HepG2 (cell line): ENCODE measurements at regions not wholly inside any gene's neighbourhood (a gene's known extent, or its start where the extent isn't known, plus 50 kb on each side); places are given as distances from the start of the nearest gene placed in this dataset.

Experiments
- ATAC-seq: fragments of 200-7000 bp; cut with Tn5 transposase; 3 replicates; pipeline ENCODE4 v1.9.1; 2020; ENCODE audit warnings: mild to moderate bottlenecking, moderate library complexity
- BruUV-seq: library from RNA; stranded (reverse); fragments of 400-500 nt; replicated peaks from 2 replicates; lab custom pipeline; 2021; lab: Mats Ljungman, UMichigan
- CTCF ChIA-PET: fragments of 300-600 bp; formaldehyde crosslinking; extraction: SDS; loops from one replicate; lab custom pipeline; 2021; ENCODE audit warnings: low total read pairs, inconsistent platforms, low intra/inter-chr PET ratio; lab: Yijun Ruan, JAX
- POLR2A ChIA-PET: fragments of 350-600 bp; sonication (Branson Sonifier 250); formaldehyde crosslinking; loops from one replicate; lab custom pipeline; 2020; ENCODE audit warnings: antibody characterized with exemption, inconsistent platforms; lab: Yijun Ruan, JAX
- DNase-seq: peaks from one replicate; pipeline ENCODE4 v3.0.0-alpha.2; 2015; ENCODE audit warnings: low spot score
- FAIRE-seq: peaks from 3 replicates; lab custom pipeline; 2011; peaks lifted over from hg19 to GRCh38; lab: Jason Lieb, UNC
- H2AFZ ChIP-seq: one replicate; pipeline ENCODE4 v1.6.1; 2011; ENCODE audit warnings: low read length, inconsistent platforms
- H3K27ac ChIP-seq: fragments of 300-600 bp; 3 replicates; pipeline ENCODE4 v1.8.0; 2011; ENCODE audit warnings: mixed run types, mild to moderate bottlenecking, mixed read lengths, low read length, inconsistent platforms; ENCODE audit not compliant: insufficient read depth; ENCODE audit errors: extremely low read length
- H3K27me3 ChIP-seq, 2 experiments: fragments of 200-600 bp in 1 of 2; 2 replicates in 1 of 2; 3 replicates in 1 of 2; pipeline versions ENCODE4 v1.6.0 to v1.8.0; 2011; ENCODE audit warnings: low read length in 2 of 2, mild to moderate bottlenecking in 2 of 2, moderate library complexity in 2 of 2, inconsistent platforms in 1 of 2; ENCODE audit not compliant: insufficient read depth in 2 of 2, control insufficient read depth in 1 of 2
- H3K36me3 ChIP-seq, 2 experiments: fragments of 200-600 bp in 1 of 2; replicated peaks in 1 of 2; 2 replicates in 1 of 2; 3 replicates in 1 of 2; pipeline versions ENCODE4 v1.5.1 to v1.8.0; 2011; ENCODE audit warnings: low read length in 2 of 2, inconsistent platforms in 1 of 2; ENCODE audit not compliant: insufficient read depth in 2 of 2, control insufficient read depth in 1 of 2
- H3K4me1 ChIP-seq: 2 replicates; pipeline ENCODE4 v1.5.1; 2012; ENCODE audit warnings: low read length, inconsistent platforms; ENCODE audit not compliant: insufficient read depth
- H3K4me2 ChIP-seq: 2 replicates; pipeline ENCODE4 v1.6.0; 2011; ENCODE audit warnings: low read depth, low read length, inconsistent platforms
- H3K4me3 ChIP-seq, 3 experiments: fragments of 200-600 bp in 1 of 3; sonication (generic), shearing (Covaris generic) in 1 of 3; replicated peaks in 1 of 3; 2 replicates each; pipeline ENCODE4 v1.5.1; 2011 to 2016; ENCODE audit warnings: low read length in 3 of 3, inconsistent platforms in 2 of 3, low read depth in 2 of 3, mild to moderate bottlenecking in 2 of 3, control low read depth in 1 of 3, mixed read lengths in 1 of 3; ENCODE audit not compliant: insufficient read depth in 1 of 3
- H3K79me2 ChIP-seq: one replicate; pipeline ENCODE4 v1.6.1; 2011; ENCODE audit warnings: low read length, inconsistent platforms; ENCODE audit not compliant: insufficient read depth
- H3K9ac ChIP-seq: 2 replicates; pipeline ENCODE4 v1.6.0; 2011; ENCODE audit warnings: mild to moderate bottlenecking, low read depth, low read length, inconsistent platforms; ENCODE audit not compliant: insufficient read depth
- H3K9me3 ChIP-seq: 2 replicates; pipeline ENCODE4 v1.5.1; 2012; ENCODE audit warnings: mild to moderate bottlenecking, low read length
- H4K20me1 ChIP-seq: 2 replicates; pipeline ENCODE4 v1.6.0; 2011; ENCODE audit warnings: inconsistent platforms, mild to moderate bottlenecking, low read length, moderate library complexity; ENCODE audit not compliant: insufficient read depth
- GTF3A ChIP-seq: sonication (generic); formaldehyde crosslinking; conservative IDR thresholded peaks from 2 replicates; pipeline ENCODE4 v1.4.0; 2020; ENCODE audit warnings: mild to moderate bottlenecking, missing genetic modification reagents
- HMG20B ChIP-seq: conservative IDR thresholded peaks from 2 replicates; pipeline ENCODE4 v1.6.1; 2016; ENCODE audit warnings: missing genetic modification reagents, missing compliant biosample characterization
- MXI1 ChIP-seq: IDR thresholded peaks from 3 replicates; pipeline ENCODE4 v1.6.1; 2012; ENCODE audit warnings: low read depth, low read length, inconsistent platforms, borderline replicate concordance
- PHF5A ChIP-seq: IDR thresholded peaks from one replicate; pipeline ENCODE4 v1.6.1; 2018; ENCODE audit warnings: low read depth, missing genetic modification reagents; ENCODE audit not compliant: unreplicated experiment
- ZMAT3 ChIP-seq: sonication (generic); formaldehyde crosslinking; conservative IDR thresholded peaks from 2 replicates; pipeline ENCODE4 v1.7.0; 2021; ENCODE audit warnings: missing genetic modification reagents
- ZNF138 ChIP-seq: sonication (generic); formaldehyde crosslinking; IDR thresholded peaks from 2 replicates; pipeline ENCODE4 v1.5.0; 2020; ENCODE audit warnings: mild to moderate bottlenecking, low read depth, missing genetic modification reagents
- ZNF17 ChIP-seq: sonication (generic); formaldehyde crosslinking; IDR thresholded peaks from 2 replicates; pipeline ENCODE4 v1.5.0; 2020; ENCODE audit warnings: mild to moderate bottlenecking, missing genetic modification reagents
- ZNF24 ChIP-seq: fragments of 450-650 bp; IDR thresholded peaks from 2 replicates; pipeline ENCODE4 v1.6.1; 2017; ENCODE audit warnings: antibody characterized with exemption, mild to moderate bottlenecking
- ZNF546 ChIP-seq: sonication (generic); formaldehyde crosslinking; conservative IDR thresholded peaks from 2 replicates; pipeline ENCODE4 v1.8.1; 2023; ENCODE audit warnings: mild to moderate bottlenecking, missing genetic modification reagents
- ZNF552 ChIP-seq: sonication (generic); formaldehyde crosslinking; IDR thresholded peaks from 2 replicates; pipeline ENCODE4 v1.9.0; 2022; ENCODE audit warnings: missing genetic modification reagents, mild to moderate bottlenecking, borderline replicate concordance
- ZNF616 ChIP-seq: sonication (generic); formaldehyde crosslinking; IDR thresholded peaks from 2 replicates; pipeline ENCODE4 v1.5.0; 2020; ENCODE audit warnings: low read depth, mild to moderate bottlenecking, missing genetic modification reagents
- ZNF629 ChIP-seq: sonication (generic); formaldehyde crosslinking; conservative IDR thresholded peaks from 2 replicates; pipeline ENCODE4 v1.5.0; 2020; ENCODE audit warnings: missing genetic modification reagents
- ZNF720 ChIP-seq: sonication (generic); formaldehyde crosslinking; IDR thresholded peaks from 2 replicates; pipeline ENCODE4 v1.4.0; 2020; ENCODE audit warnings: missing genetic modification reagents
- ZSCAN20 ChIP-seq: sonication (generic); formaldehyde crosslinking; IDR thresholded peaks from 2 replicates; pipeline ENCODE4 v1.4.0; 2020; ENCODE audit warnings: missing genetic modification reagents, mild to moderate bottlenecking, borderline replicate concordance
- WGBS: methylation state at CpG from one replicate; pipeline ENCODE4 v1.1.6; 2017; ENCODE audit warnings: low lambda C conversion rate; 5-methylcytosine and 5-hydroxymethylcytosine counted together
- in situ Hi-C: cut with HindIII; loops from 2 replicates; pipeline ENCODE4 v1.10.0; 2017; ENCODE audit warnings: low pct_unique_long_range_greater_than_20kb; ENCODE audit not compliant: extremely low pct_ligation_motif_present
- intact Hi-C: fragments of 100-400 bp; cut with micrococcal nuclease; formaldehyde crosslinking; loops from one replicate; pipeline ENCODE4 v1.10.0; 2022; ENCODE audit not compliant: unreplicated experiment
- TF ChIP-seq, protein P1 (sequence below): IDR thresholded peaks from 2 replicates; pipeline ENCODE4 v1.6.1; 2016; ENCODE audit warnings: low read depth, control low read depth
- TF ChIP-seq, protein P2 (sequence below): sonication (generic); formaldehyde crosslinking; IDR thresholded peaks from 2 replicates; pipeline ENCODE4 v1.4.0; 2020; ENCODE audit warnings: mild to moderate bottlenecking, missing genetic modification reagents
- TF ChIP-seq, protein P3 (sequence below): sonication (generic); formaldehyde crosslinking; IDR thresholded peaks from 2 replicates; pipeline ENCODE4 v1.5.0; 2020; ENCODE audit warnings: mild to moderate bottlenecking, missing genetic modification reagents
- TF ChIP-seq, protein P4 (sequence below): sonication (generic); formaldehyde crosslinking; IDR thresholded peaks from 2 replicates; pipeline ENCODE4 v1.4.0; 2020; ENCODE audit warnings: missing genetic modification reagents

DNA sequence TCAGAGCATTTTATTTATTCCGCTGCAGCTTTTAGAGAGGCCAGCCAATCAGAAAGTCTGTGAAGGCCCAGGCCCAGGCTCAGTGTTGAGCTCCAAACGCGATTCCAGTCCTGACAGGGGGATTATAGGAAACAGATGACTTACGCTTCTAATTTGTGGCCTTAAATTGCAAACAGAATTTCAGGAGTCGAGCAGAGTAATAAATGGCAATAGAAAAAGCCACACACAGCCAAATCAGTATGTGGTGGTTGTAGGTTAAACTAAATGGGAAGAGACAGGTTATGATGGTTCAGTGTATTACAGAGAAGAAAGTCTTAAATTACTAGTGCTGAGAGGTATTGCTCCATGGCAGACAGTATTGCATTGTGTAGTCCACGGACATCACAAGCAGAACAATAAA is 131.0 kb upstream of the ZEB2 start:
- intact Hi-C loops, result no loop called here
- FAIRE-seq, result no peak
- BruUV-seq, result no TSS peak
- Histone ChIP-seq H3K27ac (no peak overlapping the region), H2AFZ (no peak overlapping the region), H3K79me2 (no peaks in the 10 kb centered on the region), H3K36me3 (no peaks in the 10 kb centered on the region), H4K20me1 (no peaks in the 10 kb centered on the region)
- POLR2A ChIA-PET, result no interaction called here
- ATAC-seq, result no peak
- no peak for TF ChIP-seq ZMAT3 (CRISPR knock-in tag)
- no peak for TF ChIP-seq GTF3A (CRISPR knock-in tag)
- no peak for TF ChIP-seq ZSCAN20 (CRISPR knock-in tag)
- TF ChIP-seq, protein P1, sequence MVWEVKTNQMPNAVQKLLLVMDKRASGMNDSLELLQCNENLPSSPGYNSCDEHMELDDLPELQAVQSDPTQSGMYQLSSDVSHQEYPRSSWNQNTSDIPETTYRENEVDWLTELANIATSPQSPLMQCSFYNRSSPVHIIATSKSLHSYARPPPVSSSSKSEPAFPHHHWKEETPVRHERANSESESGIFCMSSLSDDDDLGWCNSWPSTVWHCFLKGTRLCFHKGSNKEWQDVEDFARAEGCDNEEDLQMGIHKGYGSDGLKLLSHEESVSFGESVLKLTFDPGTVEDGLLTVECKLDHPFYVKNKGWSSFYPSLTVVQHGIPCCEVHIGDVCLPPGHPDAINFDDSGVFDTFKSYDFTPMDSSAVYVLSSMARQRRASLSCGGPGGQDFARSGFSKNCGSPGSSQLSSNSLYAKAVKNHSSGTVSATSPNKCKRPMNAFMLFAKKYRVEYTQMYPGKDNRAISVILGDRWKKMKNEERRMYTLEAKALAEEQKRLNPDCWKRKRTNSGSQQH (CRISPR knock-in tag), result no peak
- TF ChIP-seq, protein P2, sequence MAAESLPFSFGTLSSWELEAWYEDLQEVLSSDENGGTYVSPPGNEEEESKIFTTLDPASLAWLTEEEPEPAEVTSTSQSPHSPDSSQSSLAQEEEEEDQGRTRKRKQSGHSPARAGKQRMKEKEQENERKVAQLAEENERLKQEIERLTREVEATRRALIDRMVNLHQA, result no peak
- no peak for TF ChIP-seq HMG20B (CRISPR knock-in tag)
- no peak for TF ChIP-seq ZNF720
- no peak for TF ChIP-seq ZNF616 (CRISPR knock-in tag)
- no peak for TF ChIP-seq ZNF138 (CRISPR knock-in tag)
- no peak for TF ChIP-seq ZNF17 (CRISPR knock-in tag)
- TF ChIP-seq MXI1, result no peak
- no peak for TF ChIP-seq ZNF24
- TF ChIP-seq, protein P3, sequence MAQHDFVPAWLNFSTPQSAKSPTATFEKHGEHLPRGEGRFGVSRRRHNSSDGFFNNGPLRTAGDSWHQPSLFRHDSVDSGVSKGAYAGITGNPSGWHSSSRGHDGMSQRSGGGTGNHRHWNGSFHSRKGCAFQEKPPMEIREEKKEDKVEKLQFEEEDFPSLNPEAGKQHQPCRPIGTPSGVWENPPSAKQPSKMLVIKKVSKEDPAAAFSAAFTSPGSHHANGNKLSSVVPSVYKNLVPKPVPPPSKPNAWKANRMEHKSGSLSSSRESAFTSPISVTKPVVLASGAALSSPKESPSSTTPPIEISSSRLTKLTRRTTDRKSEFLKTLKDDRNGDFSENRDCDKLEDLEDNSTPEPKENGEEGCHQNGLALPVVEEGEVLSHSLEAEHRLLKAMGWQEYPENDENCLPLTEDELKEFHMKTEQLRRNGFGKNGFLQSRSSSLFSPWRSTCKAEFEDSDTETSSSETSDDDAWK (CRISPR knock-in tag), result no peak
- no peak for TF ChIP-seq ZNF552 (CRISPR knock-in tag)
- no peak for TF ChIP-seq ZNF546
- TF ChIP-seq, protein P4, sequence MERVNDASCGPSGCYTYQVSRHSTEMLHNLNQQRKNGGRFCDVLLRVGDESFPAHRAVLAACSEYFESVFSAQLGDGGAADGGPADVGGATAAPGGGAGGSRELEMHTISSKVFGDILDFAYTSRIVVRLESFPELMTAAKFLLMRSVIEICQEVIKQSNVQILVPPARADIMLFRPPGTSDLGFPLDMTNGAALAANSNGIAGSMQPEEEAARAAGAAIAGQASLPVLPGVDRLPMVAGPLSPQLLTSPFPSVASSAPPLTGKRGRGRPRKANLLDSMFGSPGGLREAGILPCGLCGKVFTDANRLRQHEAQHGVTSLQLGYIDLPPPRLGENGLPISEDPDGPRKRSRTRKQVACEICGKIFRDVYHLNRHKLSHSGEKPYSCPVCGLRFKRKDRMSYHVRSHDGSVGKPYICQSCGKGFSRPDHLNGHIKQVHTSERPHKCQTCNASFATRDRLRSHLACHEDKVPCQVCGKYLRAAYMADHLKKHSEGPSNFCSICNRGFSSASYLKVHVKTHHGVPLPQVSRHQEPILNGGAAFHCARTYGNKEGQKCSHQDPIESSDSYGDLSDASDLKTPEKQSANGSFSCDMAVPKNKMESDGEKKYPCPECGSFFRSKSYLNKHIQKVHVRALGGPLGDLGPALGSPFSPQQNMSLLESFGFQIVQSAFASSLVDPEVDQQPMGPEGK (CRISPR knock-in tag), result no peak
- TF ChIP-seq PHF5A (CRISPR knock-in tag), result no peak
- no peak for TF ChIP-seq ZNF629
- TF ChIP-seq, all 625 proteins: peak for 0
- no peak for DNase-seq
- H3K27me3 ChIP-seq, result no peaks in the 10 kb centered on the region; a peak in 1 of 5 replicates
- no peak overlapping the region for H3K4me2 ChIP-seq
- H3K4me1 ChIP-seq, result no peaks in the 10 kb centered on the region
- no peak overlapping the region for H3K9ac ChIP-seq
- WGBS, result 5% methylated on average over 6 of the region's 6 CpGs
- H3K4me3 ChIP-seq, result no peak overlapping the region
- CTCF ChIA-PET, result no interaction called here
- in situ Hi-C loops, result no loop called here
- no peaks in the 10 kb centered on the region for H3K9me3 ChIP-seq
